Right hindlimb (tissue), 1 donor: ENCODE measurements at regions not wholly inside any gene's neighbourhood (a gene's known extent, or its start where the extent isn't known, plus 50 kb on each side); places are given as distances from the start of the nearest gene placed in this dataset.

Source experiments
- DNase-seq: peaks from one replicate; pipeline ENCODE4 v3.0.0-alpha.2; 2018

GRCh38 chr13:109669234-109669612, 117.2 kb downstream of the IRS2 start:
- no peak for DNase-seq

GRCh38 chr13:109668433-109669233, 117.8 kb downstream of the IRS2 start:
- no peak for DNase-seq

- DNase-seq, result no peak
Measured at GRCh38 chr13:109667807-109668291, 118.5 kb downstream of the IRS2 start.

GRCh38 chr13:109667056-109667455, 119.3 kb downstream of the IRS2 start:
- DNase-seq, result no peak

GRCh38 chr13:109666656-109667055, 119.7 kb downstream of the IRS2 start:
- no peak for DNase-seq

- no peak for DNase-seq
Measured at GRCh38 chr13:109665781-109666249, 120.6 kb downstream of the IRS2 start.

GRCh38 chr13:109665240-109665639, 121.1 kb downstream of the IRS2 start:
- no peak for DNase-seq

- no peak for DNase-seq
Measured at GRCh38 chr13:109657395-109657794, 129.0 kb downstream of the IRS2 start.

GRCh38 chr13:109656206-109656605, 130.2 kb downstream of the IRS2 start:
- DNase-seq, result no peak

GRCh38 chr13:109655611-109656010, 130.8 kb downstream of the IRS2 start:
- DNase-seq, result no peak

- no peak for DNase-seq
Measured at GRCh38 chr13:109655206-109655600, 131.2 kb downstream of the IRS2 start.

- no peak for DNase-seq
Measured at GRCh38 chr13:109654341-109655205, 131.8 kb downstream of the IRS2 start.

- DNase-seq, result no peak
Measured at GRCh38 chr13:109652531-109652930, 133.9 kb downstream of the IRS2 start.

GRCh38 chr13:109651854-109652253, 134.5 kb downstream of the IRS2 start:
- no peak for DNase-seq

GRCh38 chr13:109651311-109651710, 135.1 kb downstream of the IRS2 start:
- no peak for DNase-seq

- DNase-seq, result no peak
Measured at GRCh38 chr13:109650861-109651260, 135.5 kb downstream of the IRS2 start.

- DNase-seq, result no peak
Measured at GRCh38 chr13:109649713-109650112, 136.7 kb downstream of the IRS2 start.

GRCh38 chr13:109647699-109648098, 138.7 kb downstream of the IRS2 start:
- no peak for DNase-seq

GRCh38 chr13:109647053-109647452, 139.3 kb downstream of the IRS2 start:
- DNase-seq, result no peak

- no peak for DNase-seq
Measured at GRCh38 chr13:109646423-109646822, 140.0 kb downstream of the IRS2 start.

- DNase-seq, result no peak
Measured at GRCh38 chr13:109645831-109646230, 140.6 kb downstream of the IRS2 start.

- no peak for DNase-seq
Measured at GRCh38 chr13:109644956-109645355, 141.4 kb downstream of the IRS2 start.

GRCh38 chr13:109644069-109644750, 142.2 kb downstream of the IRS2 start:
- no peak for DNase-seq
